T-helper 1 cell treated with Interleukin-12 subunit alpha and Interleukin-12 subunit beta and Interleukin-4 antibody, amounts not matched to agents 30 μg/mL and 1 μg/mL, for 36 hours (primary cell): ENCODE measurements at regions not wholly inside any gene's neighbourhood (a gene's known extent, or its start where the extent isn't known, plus 50 kb on each side); places are given as distances from the start of the nearest gene placed in this dataset.

Experiments used
- H3K27ac Mint-ChIP-seq: one replicate; pipeline ENCODE4 v1.8.0; 2021; ENCODE audit warnings: mild to moderate bottlenecking, mixed read lengths
- H3K27me3 Mint-ChIP-seq: one replicate; pipeline ENCODE4 v1.8.0; 2021; ENCODE audit warnings: low read depth, mixed read lengths
- H3K36me3 Mint-ChIP-seq: one replicate; pipeline ENCODE4 v1.8.0; 2021; ENCODE audit warnings: low read depth, mixed read lengths
- H3K4me1 Mint-ChIP-seq: one replicate; pipeline ENCODE4 v1.8.0; 2021; ENCODE audit warnings: low read depth, mixed read lengths
- H3K4me3 Mint-ChIP-seq: one replicate; pipeline ENCODE4 v1.8.0; 2021; ENCODE audit warnings: mild to moderate bottlenecking, moderate library complexity, mixed read lengths
- H3K9me3 Mint-ChIP-seq: one replicate; pipeline ENCODE4 v1.8.0; 2021; ENCODE audit warnings: mixed read lengths

GRCh38 chr15:46277451-46277850, 642.6 kb downstream of the SQOR start:
- H3K27me3 Mint-ChIP-seq: no peaks in the 10 kb centered on the region
- H3K4me3 Mint-ChIP-seq: no peak overlapping the region
- H3K27ac Mint-ChIP-seq: no peak overlapping the region
- no peaks in the 10 kb centered on the region for H3K4me1 Mint-ChIP-seq
- H3K9me3 Mint-ChIP-seq: no peaks in the 10 kb centered on the region
- no peaks in the 10 kb centered on the region for H3K36me3 Mint-ChIP-seq

GRCh38 chr15:46278062-46278461, 643.2 kb downstream of the SQOR start:
- H3K27me3 Mint-ChIP-seq: no peaks in the 10 kb centered on the region
- no peak overlapping the region for H3K27ac Mint-ChIP-seq
- H3K4me1 Mint-ChIP-seq: no peaks in the 10 kb centered on the region
- no peaks in the 10 kb centered on the region for H3K9me3 Mint-ChIP-seq
- no peaks in the 10 kb centered on the region for H3K36me3 Mint-ChIP-seq
- no peak overlapping the region for H3K4me3 Mint-ChIP-seq

GRCh38 chr15:46278486-46279090, 643.8 kb downstream of the SQOR start:
- Mint-ChIP-seq H3K4me1 (no peaks in the 10 kb centered on the region), H3K9me3 (no peaks in the 10 kb centered on the region), H3K4me3 (no peak overlapping the region), H3K27me3 (no peaks in the 10 kb centered on the region), H3K27ac (no peak overlapping the region), H3K36me3 (no peaks in the 10 kb centered on the region)

DNA sequence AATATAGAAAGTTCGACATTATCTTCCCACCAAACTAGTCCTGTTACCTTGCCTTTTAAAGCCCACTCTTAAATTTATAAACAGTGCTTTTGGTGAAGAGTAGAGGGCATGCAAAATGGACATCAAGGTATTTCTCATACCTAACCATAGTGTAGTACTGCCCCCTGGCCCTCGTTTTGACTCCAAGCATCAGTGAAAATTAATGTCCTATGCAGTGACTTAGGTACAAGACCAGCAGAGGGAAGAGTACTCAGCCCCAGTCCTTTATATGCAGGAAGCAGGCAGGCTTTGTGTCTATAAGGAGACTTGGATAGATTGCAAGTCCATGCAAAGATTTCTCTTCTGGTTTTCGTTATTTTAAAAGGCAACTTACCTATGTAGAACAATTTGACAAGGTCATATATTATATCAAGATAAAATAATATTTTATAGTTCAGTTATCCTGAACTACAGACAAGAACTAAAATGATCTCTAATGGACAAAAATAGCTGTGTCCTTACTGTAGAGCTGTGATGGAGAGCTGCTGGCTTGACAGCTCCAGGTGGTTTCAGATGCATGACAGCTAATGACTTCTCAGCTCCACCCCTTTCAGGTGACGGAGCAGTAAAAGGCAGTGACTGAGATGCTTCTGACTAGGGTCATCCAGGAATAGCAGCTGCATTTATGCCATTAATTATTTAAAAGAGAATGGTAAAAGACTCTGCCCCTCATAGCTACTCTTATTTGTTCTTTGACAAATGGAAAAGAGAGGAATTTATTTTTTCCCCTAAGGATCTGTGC, 646.1 kb downstream of the SQOR start:
- Mint-ChIP-seq H3K4me3 (no peak overlapping the region), H3K9me3 (no peaks in the 10 kb centered on the region), H3K27ac (no peak overlapping the region), H3K27me3 (no peaks in the 10 kb centered on the region), H3K36me3 (no peaks in the 10 kb centered on the region), H3K4me1 (no peaks in the 10 kb centered on the region)

GRCh38 chr15:46293550-46293949, 658.7 kb downstream of the SQOR start:
- no peaks in the 10 kb centered on the region for H3K27me3 Mint-ChIP-seq

DNA sequence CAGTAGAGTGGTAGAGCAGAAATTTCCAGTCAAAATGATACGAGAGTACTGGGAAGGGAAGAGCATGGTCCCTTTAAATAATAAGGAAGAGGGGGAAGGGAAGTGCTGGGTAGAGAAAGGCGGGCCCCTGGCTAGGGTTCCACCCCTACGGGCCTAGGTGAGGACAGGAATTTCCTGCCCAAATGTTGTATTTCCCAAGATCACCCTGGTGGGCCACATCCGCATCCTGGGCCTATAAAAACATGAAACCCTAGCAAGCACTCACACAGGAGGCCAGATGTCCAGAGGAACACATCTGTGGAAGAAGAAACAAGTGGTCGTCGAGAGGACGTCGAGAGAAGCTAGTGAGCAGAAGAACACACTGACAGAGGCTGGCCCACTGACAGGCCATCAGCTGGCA, 661.2 kb downstream of the SQOR start:
- H3K4me3 Mint-ChIP-seq: no peak overlapping the region
- no peaks in the 10 kb centered on the region for H3K36me3 Mint-ChIP-seq
- H3K4me1 Mint-ChIP-seq: no peaks in the 10 kb centered on the region
- no peaks in the 10 kb centered on the region for H3K9me3 Mint-ChIP-seq
- H3K27me3 Mint-ChIP-seq: no peaks in the 10 kb centered on the region
- no peak overlapping the region for H3K27ac Mint-ChIP-seq

More at GRCh38 chr15:46293550-46293949, 658.7 kb downstream of the SQOR start:
- Mint-ChIP-seq H3K27ac (no peak overlapping the region), H3K4me3 (no peak overlapping the region), H3K4me1 (no peaks in the 10 kb centered on the region), H3K36me3 (no peaks in the 10 kb centered on the region), H3K9me3 (peaks cover 4% of the 10 kb centered on the region)

- H3K4me1 Mint-ChIP-seq: no peaks in the 10 kb centered on the region
- no peak overlapping the region for H3K27ac Mint-ChIP-seq
- no peak overlapping the region for H3K4me3 Mint-ChIP-seq
- H3K9me3 Mint-ChIP-seq: no peaks in the 10 kb centered on the region
- no peaks in the 10 kb centered on the region for H3K36me3 Mint-ChIP-seq
- no peaks in the 10 kb centered on the region for H3K27me3 Mint-ChIP-seq
Observed at GRCh38 chr15:46296797-46297196, 662.0 kb downstream of the SQOR start.

- Mint-ChIP-seq H3K4me3 (no peak overlapping the region), H3K9me3 (no peaks in the 10 kb centered on the region), H3K27ac (no peak overlapping the region), H3K4me1 (no peaks in the 10 kb centered on the region), H3K27me3 (no peaks in the 10 kb centered on the region), H3K36me3 (no peaks in the 10 kb centered on the region)
Observed at GRCh38 chr15:46297766-46298165, 662.9 kb downstream of the SQOR start.

GRCh38 chr15:46300716-46301115, 665.9 kb downstream of the SQOR start:
- H3K27ac Mint-ChIP-seq: no peak overlapping the region
- no peaks in the 10 kb centered on the region for H3K27me3 Mint-ChIP-seq
- no peaks in the 10 kb centered on the region for H3K9me3 Mint-ChIP-seq
- H3K36me3 Mint-ChIP-seq: no peaks in the 10 kb centered on the region
- no peaks in the 10 kb centered on the region for H3K4me1 Mint-ChIP-seq
- H3K4me3 Mint-ChIP-seq: no peak overlapping the region

- no peaks in the 10 kb centered on the region for H3K36me3 Mint-ChIP-seq
- H3K9me3 Mint-ChIP-seq: no peaks in the 10 kb centered on the region
- no peak overlapping the region for H3K4me3 Mint-ChIP-seq
Observed at GRCh38 chr15:46301291-46301690, 666.5 kb downstream of the SQOR start.

DNA sequence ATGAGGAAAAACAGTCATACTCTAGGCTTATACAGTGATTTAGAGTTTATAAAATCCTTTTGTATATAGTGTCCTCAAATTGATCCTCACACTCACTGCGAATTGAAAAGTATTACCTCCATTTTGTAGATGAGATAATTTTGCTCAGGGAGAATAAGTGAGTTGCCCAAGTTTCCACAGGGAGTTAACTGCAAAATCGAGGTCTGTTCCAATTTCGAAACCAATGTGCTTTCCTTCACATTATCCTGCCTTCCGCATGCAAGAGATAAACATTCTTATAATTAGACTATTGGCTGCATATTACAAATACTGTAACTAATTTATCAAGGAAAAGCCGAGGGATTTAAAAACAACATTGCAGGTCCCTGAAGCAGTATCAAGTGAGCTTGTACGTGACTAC, 667.0 kb downstream of the SQOR start:
- Mint-ChIP-seq H3K36me3 (no peaks in the 10 kb centered on the region), H3K9me3 (no peaks in the 10 kb centered on the region), H3K4me1 (no peaks in the 10 kb centered on the region), H3K4me3 (no peak overlapping the region), H3K27ac (no peak overlapping the region), H3K27me3 (no peaks in the 10 kb centered on the region)

More at GRCh38 chr15:46301291-46301690, 666.5 kb downstream of the SQOR start:
- Mint-ChIP-seq H3K27me3 (no peaks in the 10 kb centered on the region), H3K27ac (no peak overlapping the region), H3K4me1 (no peaks in the 10 kb centered on the region)

- H3K9me3 Mint-ChIP-seq: no peaks in the 10 kb centered on the region
- H3K4me1 Mint-ChIP-seq: no peaks in the 10 kb centered on the region
- H3K36me3 Mint-ChIP-seq: no peaks in the 10 kb centered on the region
- H3K27me3 Mint-ChIP-seq: no peaks in the 10 kb centered on the region
- no peak overlapping the region for H3K27ac Mint-ChIP-seq
- H3K4me3 Mint-ChIP-seq: no peak overlapping the region
Observed at GRCh38 chr15:46304321-46304720, 669.5 kb downstream of the SQOR start.

DNA sequence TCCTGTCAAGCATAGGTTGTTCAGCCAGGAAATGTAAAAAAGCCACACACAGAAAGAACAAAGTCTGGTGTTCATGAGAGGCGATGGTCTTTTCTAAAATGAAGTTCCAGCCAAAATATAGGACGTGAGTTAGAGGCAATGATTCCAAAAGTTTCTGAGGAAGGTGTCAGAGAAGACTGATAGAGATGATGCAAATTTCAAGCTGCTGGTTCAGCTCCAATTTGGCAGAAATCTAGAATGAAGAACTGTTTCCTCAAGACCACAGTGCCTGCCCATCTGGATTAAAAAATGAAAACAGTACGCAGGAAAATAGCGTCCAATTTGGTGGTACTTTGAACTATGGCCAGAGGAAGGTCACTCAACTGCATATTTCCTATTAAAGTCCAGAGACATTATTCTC, 672.9 kb downstream of the SQOR start:
- Mint-ChIP-seq H3K4me3 (no peak overlapping the region), H3K27me3 (no peaks in the 10 kb centered on the region), H3K36me3 (no peaks in the 10 kb centered on the region), H3K9me3 (no peaks in the 10 kb centered on the region), H3K27ac (no peak overlapping the region), H3K4me1 (no peaks in the 10 kb centered on the region)

DNA sequence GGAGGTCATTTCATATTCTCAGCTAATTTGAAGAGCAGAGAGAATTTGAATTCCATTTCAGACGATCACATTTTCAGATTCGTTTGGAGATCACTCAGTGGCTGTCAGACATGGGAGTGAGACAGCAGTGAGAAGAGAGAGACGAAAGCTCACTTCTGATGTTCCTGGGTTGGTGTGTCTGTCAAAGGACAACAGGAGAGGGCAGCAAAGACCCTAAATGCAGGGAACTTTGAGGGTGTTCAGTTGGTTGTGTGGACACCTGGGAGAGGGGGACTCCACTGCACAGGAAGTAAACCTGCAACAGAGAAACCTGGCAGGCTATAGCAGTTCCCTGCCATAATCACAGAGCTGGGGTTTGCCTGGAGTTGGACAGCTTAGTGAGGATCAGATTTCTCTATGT, 675.1 kb downstream of the SQOR start:
- no peaks in the 10 kb centered on the region for H3K27me3 Mint-ChIP-seq

GRCh38 chr15:46312133-46312740, 677.4 kb downstream of the SQOR start:
- H3K4me3 Mint-ChIP-seq: no peak overlapping the region
- H3K27me3 Mint-ChIP-seq: no peaks in the 10 kb centered on the region
- no peaks in the 10 kb centered on the region for H3K4me1 Mint-ChIP-seq
- no peak overlapping the region for H3K27ac Mint-ChIP-seq
- no peaks in the 10 kb centered on the region for H3K9me3 Mint-ChIP-seq
- H3K36me3 Mint-ChIP-seq: no peaks in the 10 kb centered on the region

More for the DNA sequence above, 675.1 kb downstream of the SQOR start:
- H3K4me3 Mint-ChIP-seq: no peak overlapping the region
- H3K27ac Mint-ChIP-seq: no peak overlapping the region
- H3K36me3 Mint-ChIP-seq: no peaks in the 10 kb centered on the region
- H3K4me1 Mint-ChIP-seq: no peaks in the 10 kb centered on the region
- H3K9me3 Mint-ChIP-seq: no peaks in the 10 kb centered on the region
